Body of pancreas (tissue), 4 donors: ENCODE measurements at regions not wholly inside any gene's neighbourhood (a gene's known extent, or its start where the extent isn't known, plus 50 kb on each side); places are given as distances from the start of the nearest gene placed in this dataset.

Experiments used
- ATAC-seq: fragments of 150-250 bp; one replicate; pipeline ENCODE4 v1.9.1; 2016
- DNase-seq, 4 donors: peaks; one replicate each; pipeline ENCODE4 v3.0.0-alpha.2; 2019
- H3K27ac ChIP-seq, 4 donors: fragments of 200-600 bp; sonication (generic); 1 replicate in 3 of 4; 2 replicates in 1 of 4; pipeline versions ENCODE4 v1.5.1 to v1.6.1; 2016 to 2019; ENCODE audit warnings: mild to moderate bottlenecking in 1 of 4, mixed read lengths in 1 of 4, moderate library complexity in 1 of 4
- H3K27me3 ChIP-seq, 2 donors: fragments of 200-600 bp; sonication (generic); one replicate each; pipeline ENCODE4 v1.6.0; 2016; ENCODE audit warnings: mild to moderate bottlenecking in 1 of 2
- H3K36me3 ChIP-seq, 2 donors: fragments of 200-600 bp; sonication (generic); replicated peaks in 1 of 2; 2 replicates each; pipeline ENCODE4 v1.5.1; 2016; ENCODE audit warnings: low read depth in 2 of 2; ENCODE audit not compliant: insufficient read depth in 1 of 2
- H3K4me1 ChIP-seq: fragments of 200-600 bp; sonication (generic); one replicate; pipeline ENCODE4 v1.6.0; 2016
- H3K4me3 ChIP-seq, 2 donors: fragments of 200-600 bp; sonication (generic); 1 replicate in 1 of 2; 2 replicates in 1 of 2; pipeline ENCODE4 v1.5.1; 2016 to 2019
- H3K9me3 ChIP-seq, 3 donors: fragments of 200-600 bp; sonication (generic); 1 replicate in 2 of 3; 2 replicates in 1 of 3; pipeline ENCODE4 v1.5.1; 2016
- POLR2A ChIP-seq, 3 donors: fragments of 450-650 bp; IDR thresholded peaks; one replicate each; pipeline ENCODE4 v1.6.1; 2016; ENCODE audit warnings: antibody characterized with exemption in 3 of 3, mild to moderate bottlenecking in 2 of 3
- WGBS, 2 donors: methylation state at CpG; one replicate each; pipeline ENCODE4 v1.1.5; 2017; 5-methylcytosine and 5-hydroxymethylcytosine counted together
- intact Hi-C: fragments of 100-400 bp; cut with DNase I; formaldehyde crosslinking; loops from one replicate; pipeline ENCODE4 v1.15.1; 2023
- TF ChIP-seq, protein P1 (sequence below), 7 experiments: fragments of 450-650 bp in 4 of 7; fragments of 200-600 bp in 3 of 7; sonication (generic) in 3 of 7; IDR thresholded peaks; one replicate each; pipeline ENCODE4 v1.5.1; 2016 to 2019; ENCODE audit warnings: antibody characterized with exemption in 7 of 7

DNA sequence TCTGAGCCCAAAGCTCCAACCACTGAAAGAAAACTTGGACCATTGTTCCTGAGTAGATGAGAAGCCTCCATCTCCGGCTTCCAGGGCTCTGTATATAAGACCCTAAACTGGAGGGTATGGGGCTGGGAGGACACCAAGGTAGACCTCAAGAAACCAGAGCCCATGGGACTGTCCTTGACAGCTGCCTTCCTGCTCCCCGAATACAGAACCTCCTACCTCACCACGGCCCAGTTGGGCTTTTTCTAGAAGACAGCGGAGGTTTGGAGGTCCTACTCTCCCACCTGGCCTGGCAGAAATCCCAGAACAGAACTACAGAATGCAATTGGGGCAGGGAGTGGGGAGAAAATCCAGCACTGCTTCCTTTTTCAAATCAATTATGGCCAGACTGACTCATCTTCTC, 177.3 kb upstream of the ZNF507 start:
- intact Hi-C loops = no loop called here
- 58 to 71% methylated on average over 3 to 4 of the region's 4 CpGs for WGBS, 2 donors

DNA sequence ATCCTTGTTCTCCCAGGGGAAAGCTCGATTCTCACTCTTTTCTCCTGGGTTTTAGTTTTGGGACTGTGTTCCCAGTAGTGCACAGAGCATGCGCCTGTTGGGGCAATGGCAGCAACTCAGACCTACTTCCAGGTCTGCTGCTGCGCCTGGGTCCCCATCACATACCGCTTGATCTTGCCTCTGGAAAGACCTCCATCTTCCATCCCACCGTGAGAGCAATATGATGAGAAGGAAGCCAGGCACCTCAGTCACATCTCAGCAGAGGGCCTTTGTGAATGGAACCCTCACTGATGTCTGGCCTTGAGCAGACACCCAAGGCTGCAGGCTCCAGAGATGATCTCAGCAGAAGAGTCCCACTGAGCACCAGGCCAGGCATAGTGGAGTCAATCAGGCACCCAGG, 176.8 kb upstream of the ZNF507 start:
- ATAC-seq = no peak
- TF ChIP-seq, protein P1, sequence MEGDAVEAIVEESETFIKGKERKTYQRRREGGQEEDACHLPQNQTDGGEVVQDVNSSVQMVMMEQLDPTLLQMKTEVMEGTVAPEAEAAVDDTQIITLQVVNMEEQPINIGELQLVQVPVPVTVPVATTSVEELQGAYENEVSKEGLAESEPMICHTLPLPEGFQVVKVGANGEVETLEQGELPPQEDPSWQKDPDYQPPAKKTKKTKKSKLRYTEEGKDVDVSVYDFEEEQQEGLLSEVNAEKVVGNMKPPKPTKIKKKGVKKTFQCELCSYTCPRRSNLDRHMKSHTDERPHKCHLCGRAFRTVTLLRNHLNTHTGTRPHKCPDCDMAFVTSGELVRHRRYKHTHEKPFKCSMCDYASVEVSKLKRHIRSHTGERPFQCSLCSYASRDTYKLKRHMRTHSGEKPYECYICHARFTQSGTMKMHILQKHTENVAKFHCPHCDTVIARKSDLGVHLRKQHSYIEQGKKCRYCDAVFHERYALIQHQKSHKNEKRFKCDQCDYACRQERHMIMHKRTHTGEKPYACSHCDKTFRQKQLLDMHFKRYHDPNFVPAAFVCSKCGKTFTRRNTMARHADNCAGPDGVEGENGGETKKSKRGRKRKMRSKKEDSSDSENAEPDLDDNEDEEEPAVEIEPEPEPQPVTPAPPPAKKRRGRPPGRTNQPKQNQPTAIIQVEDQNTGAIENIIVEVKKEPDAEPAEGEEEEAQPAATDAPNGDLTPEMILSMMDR (IDR thresholded peaks at IDR 0.05) = no peak
- no peak for TF ChIP-seq POLR2A (IDR thresholded peaks at IDR 0.05)
- 55 to 66% methylated on average over 5 of the region's 5 CpGs for WGBS, 2 donors
- DNase-seq = no peak
- H3K4me3 ChIP-seq = no peak overlapping the region
- H3K27me3 ChIP-seq = peaks cover 0 to 5% of the 10 kb centered on the region in 2 donors
- no peaks in the 10 kb centered on the region for H3K9me3 ChIP-seq
- no peaks in the 10 kb centered on the region for H3K4me1 ChIP-seq
- H3K27ac ChIP-seq = no peak overlapping the region
- intact Hi-C loops = no loop called here
- H3K36me3 ChIP-seq = no peaks in the 10 kb centered on the region

More for the DNA sequence above, 177.3 kb upstream of the ZNF507 start:
- no peak overlapping the region for H3K4me3 ChIP-seq
- no peak for ATAC-seq
- H3K4me1 ChIP-seq = no peaks in the 10 kb centered on the region
- no peak for TF ChIP-seq POLR2A (IDR thresholded peaks at IDR 0.05)
- TF ChIP-seq, protein P1 (IDR thresholded peaks at IDR 0.05) = no peak
- H3K27ac ChIP-seq = no peak overlapping the region
- no peaks in the 10 kb centered on the region for H3K9me3 ChIP-seq
- peaks cover 0 to 5% of the 10 kb centered on the region in 2 donors for H3K27me3 ChIP-seq
- no peaks in the 10 kb centered on the region for H3K36me3 ChIP-seq
- no peak for DNase-seq

DNA sequence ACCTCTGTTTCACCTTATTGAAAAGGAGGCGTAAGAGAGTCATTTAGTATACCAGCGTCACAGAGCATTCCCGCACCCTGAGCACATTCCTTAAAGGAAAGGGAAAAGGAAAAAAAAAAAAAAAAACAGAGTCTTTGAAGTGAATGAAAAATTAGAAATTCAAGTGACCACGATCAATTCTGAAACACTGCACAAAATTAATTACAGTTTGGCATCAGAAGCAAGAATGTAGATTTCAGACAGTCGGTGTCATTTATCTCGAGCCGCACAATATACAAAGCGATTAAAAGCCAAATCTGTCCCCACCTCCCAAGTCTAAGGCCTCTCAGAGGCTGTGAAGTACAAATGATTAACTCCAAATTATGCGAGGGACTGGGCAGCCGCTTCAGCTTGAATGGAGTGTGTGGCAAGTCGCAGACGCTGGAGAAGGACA, 173.7 kb upstream of the ZNF507 start:
- no peak for TF ChIP-seq POLR2A (IDR thresholded peaks at IDR 0.05)
- TF ChIP-seq, protein P1 (IDR thresholded peaks at IDR 0.05) = no peak
- WGBS, 2 donors = 18 to 20% methylated on average over 12 of the region's 12 CpGs
- Histone ChIP-seq H3K4me3 (no peak overlapping the region), H3K36me3 (no peaks in the 10 kb centered on the region), H3K4me1 (no peaks in the 10 kb centered on the region), H3K9me3 (no peaks in the 10 kb centered on the region), H3K27ac (no peak overlapping the region), H3K27me3 (peaks cover 0 to 5% of the 10 kb centered on the region in 2 donors)
- DNase-seq = no peak
- ATAC-seq = no peak
- intact Hi-C loops = no loop called here

DNA sequence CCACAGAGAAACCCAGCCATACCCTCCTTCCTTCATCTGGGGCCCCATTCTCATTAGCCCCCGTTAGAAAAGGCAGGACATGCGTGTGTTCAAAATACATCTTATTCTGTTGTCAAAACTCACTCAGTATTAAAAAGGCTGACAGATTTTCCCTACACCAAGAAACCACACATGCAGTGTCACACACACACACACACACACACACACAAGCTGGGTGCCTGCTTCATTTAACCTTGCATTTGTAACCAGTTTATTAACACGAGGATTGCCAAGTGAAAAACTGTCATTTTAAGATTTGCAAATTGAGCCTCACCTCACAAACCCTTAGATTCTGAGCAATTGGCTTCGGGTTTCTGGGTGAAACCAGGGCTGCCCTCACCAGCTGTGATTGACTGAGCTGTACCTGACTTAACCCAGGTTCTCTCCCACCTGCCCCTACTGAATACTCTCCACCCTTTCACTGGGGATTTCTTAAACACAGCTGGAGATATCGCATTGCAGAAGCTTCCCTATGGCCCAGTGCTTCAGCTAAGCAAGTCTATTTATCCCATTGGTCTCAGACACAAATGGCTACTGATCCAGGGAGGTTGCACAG, 172.7 kb upstream of the ZNF507 start:
- H3K27me3 ChIP-seq = peaks cover 0 to 5% of the 10 kb centered on the region in 2 donors
- no peak overlapping the region for H3K4me3 ChIP-seq
- DNase-seq = no peak
- 45 to 46% methylated on average over 5 of the region's 5 CpGs for WGBS, 2 donors
- ATAC-seq = no peak
- no peaks in the 10 kb centered on the region for H3K4me1 ChIP-seq
- intact Hi-C loops = no loop called here
- no peaks in the 10 kb centered on the region for H3K36me3 ChIP-seq
- no peaks in the 10 kb centered on the region for H3K9me3 ChIP-seq
- TF ChIP-seq, protein P1 (IDR thresholded peaks at IDR 0.05) = no peak
- no peak for TF ChIP-seq POLR2A (IDR thresholded peaks at IDR 0.05)
- no peak overlapping the region for H3K27ac ChIP-seq

DNA sequence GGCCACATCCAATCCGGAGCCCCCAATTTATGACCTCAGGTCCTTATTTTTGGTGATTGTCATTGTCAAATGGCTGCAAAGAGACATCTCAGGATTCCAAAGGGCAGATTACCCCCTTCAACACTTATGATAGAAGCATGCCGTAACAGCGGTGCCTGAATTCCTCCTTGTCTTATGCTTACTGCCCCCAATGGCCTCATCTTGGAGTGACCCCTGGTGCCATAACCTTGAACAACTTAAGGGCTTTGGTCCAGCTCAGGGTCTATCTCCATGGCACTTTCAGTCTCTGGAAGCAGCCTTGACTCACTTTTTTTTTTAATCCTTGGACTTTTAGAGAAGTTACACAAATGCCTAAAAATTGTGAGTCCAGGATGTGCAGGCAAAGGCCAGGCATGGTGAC, 171.6 kb upstream of the ZNF507 start:
- ATAC-seq = no peak
- H3K4me1 ChIP-seq = no peaks in the 10 kb centered on the region
- intact Hi-C loops = no loop called here
- H3K9me3 ChIP-seq = no peaks in the 10 kb centered on the region
- WGBS, 2 donors = 75 to 76% methylated on average over 3 of the region's 3 CpGs
- peaks cover 0 to under 1% of the 10 kb centered on the region in 2 donors for H3K27me3 ChIP-seq
- H3K27ac ChIP-seq = no peak overlapping the region
- no peaks in the 10 kb centered on the region for H3K36me3 ChIP-seq
- TF ChIP-seq, protein P1 (IDR thresholded peaks at IDR 0.05) = no peak
- no peak for TF ChIP-seq POLR2A (IDR thresholded peaks at IDR 0.05)
- no peak for DNase-seq
- H3K4me3 ChIP-seq = no peak overlapping the region
